ENCODE measurements at regions not wholly inside any gene's neighbourhood (a gene's known extent, or its start where the extent isn't known, plus 50 kb on each side); places are given as distances from the start of the nearest gene placed in this dataset.

GRCh38 chr3:115518100-115518852 is 105.0 kb upstream of the GAP43 start:
- peak in 7 of 51 donors; percentile 10 to 49 (median 26) for DNase-seq

GRCh38 chr3:115520241-115520640 is 103.1 kb upstream of the GAP43 start:
- no peak for DNase-seq

GRCh38 chr3:115520651-115521245 is 102.6 kb upstream of the GAP43 start:
- no peak for DNase-seq

GRCh38 chr3:115523458-115523857 is 99.9 kb upstream of the GAP43 start:
- no peak for DNase-seq

- DNase-seq, result no peak
Measured at GRCh38 chr3:115524549-115524948, 98.8 kb upstream of the GAP43 start.

GRCh38 chr3:115525731-115526130 is 97.6 kb upstream of the GAP43 start:
- DNase-seq, result no peak

GRCh38 chr3:115533218-115533617 is 90.1 kb upstream of the GAP43 start:
- DNase-seq, result no peak

- DNase-seq, result no peak
Measured at GRCh38 chr3:115536171-115536570, 87.1 kb upstream of the GAP43 start.

GRCh38 chr3:115537669-115538068 is 85.6 kb upstream of the GAP43 start:
- no peak for DNase-seq

GRCh38 chr3:115547207-115547606 is 76.1 kb upstream of the GAP43 start:
- no peak for DNase-seq

- DNase-seq, result no peak
Measured at GRCh38 chr3:115548611-115549010, 74.7 kb upstream of the GAP43 start.

GRCh38 chr3:115549071-115549470 is 74.2 kb upstream of the GAP43 start:
- DNase-seq, result no peak

- no peak for DNase-seq
Measured at GRCh38 chr3:115550285-115550761, 73.0 kb upstream of the GAP43 start.

- DNase-seq, result no peak
Measured at GRCh38 chr3:115551016-115551415, 72.3 kb upstream of the GAP43 start.

GRCh38 chr3:115552007-115552406 is 71.3 kb upstream of the GAP43 start:
- no peak for DNase-seq

- DNase-seq, result no peak
Measured at GRCh38 chr3:115553796-115554486, 69.4 kb upstream of the GAP43 start.

- DNase-seq, result no peak
Measured at GRCh38 chr3:115554487-115554807, 68.9 kb upstream of the GAP43 start.

- DNase-seq, result no peak
Measured at GRCh38 chr3:115562636-115563267, 60.6 kb upstream of the GAP43 start.

- DNase-seq, result peak in 1 of 51 donors; percentile 4
Measured at GRCh38 chr3:115563984-115564383, 59.3 kb upstream of the GAP43 start.

GRCh38 chr3:115571413-115571812 is 51.9 kb upstream of the GAP43 start:
- no peak for DNase-seq
